Osteoblast (primary cell): ENCODE measurements at regions not wholly inside any gene's neighbourhood (a gene's known extent, or its start where the extent isn't known, plus 50 kb on each side); places are given as distances from the start of the nearest gene placed in this dataset.

Source experiments
- DNase-seq: peaks from one replicate; pipeline ENCODE4 v3.0.0; 2011; ENCODE audit warnings: low spot score, mixed read lengths; ENCODE audit not compliant: insufficient read length; ENCODE audit errors: missing footprints
- H2AFZ ChIP-seq: 2 replicates; pipeline ENCODE4 v1.6.0; 2011; ENCODE audit warnings: mild to moderate bottlenecking, low read length
- H3K27ac ChIP-seq: 2 replicates; pipeline ENCODE4 v1.5.1; 2011; ENCODE audit warnings: mild to moderate bottlenecking, low read depth, low read length, moderate library complexity
- H3K27me3 ChIP-seq: 2 replicates; pipeline ENCODE4 v1.6.0; 2012; ENCODE audit warnings: mild to moderate bottlenecking, control low read depth, inconsistent platforms, low read length, moderate library complexity; ENCODE audit not compliant: insufficient read depth
- H3K36me3 ChIP-seq: 2 replicates; pipeline ENCODE4 v1.5.1; 2011; ENCODE audit warnings: mild to moderate bottlenecking, low read length, control low read depth, moderate library complexity; ENCODE audit not compliant: insufficient read depth
- H3K4me1 ChIP-seq: 2 replicates; pipeline ENCODE4 v1.5.1; 2011; ENCODE audit warnings: mild to moderate bottlenecking, low read length, control low read depth, moderate library complexity; ENCODE audit not compliant: insufficient read depth
- H3K4me2 ChIP-seq: 2 replicates; pipeline ENCODE4 v1.6.0; 2011; ENCODE audit warnings: mild to moderate bottlenecking, low read length; ENCODE audit not compliant: insufficient read depth
- H3K4me3 ChIP-seq: fragments of 200-600 bp; sonication (generic); 3 replicates; pipeline ENCODE4 v1.5.1; 2012; ENCODE audit warnings: mild to moderate bottlenecking, low read length, inconsistent platforms; ENCODE audit not compliant: insufficient read depth
- H3K79me2 ChIP-seq: 2 replicates; pipeline ENCODE4 v1.6.0; 2012; ENCODE audit warnings: mild to moderate bottlenecking, low read length, control low read depth, inconsistent platforms; ENCODE audit not compliant: insufficient read depth
- H3K9me3 ChIP-seq: 2 replicates; pipeline ENCODE4 v1.5.1; 2011; ENCODE audit warnings: low read depth, low read length, control low read depth
- H4K20me1 ChIP-seq: 2 replicates; pipeline ENCODE4 v1.6.0; 2012; ENCODE audit warnings: mild to moderate bottlenecking, low read length, control low read depth; ENCODE audit not compliant: insufficient read depth
- TF ChIP-seq, protein P1 (sequence below): IDR thresholded peaks from 2 replicates; pipeline ENCODE4 v1.5.1; 2011; ENCODE audit warnings: mild to moderate bottlenecking, low read depth, low read length, moderate library complexity; ENCODE audit errors: extremely low read depth

DNA sequence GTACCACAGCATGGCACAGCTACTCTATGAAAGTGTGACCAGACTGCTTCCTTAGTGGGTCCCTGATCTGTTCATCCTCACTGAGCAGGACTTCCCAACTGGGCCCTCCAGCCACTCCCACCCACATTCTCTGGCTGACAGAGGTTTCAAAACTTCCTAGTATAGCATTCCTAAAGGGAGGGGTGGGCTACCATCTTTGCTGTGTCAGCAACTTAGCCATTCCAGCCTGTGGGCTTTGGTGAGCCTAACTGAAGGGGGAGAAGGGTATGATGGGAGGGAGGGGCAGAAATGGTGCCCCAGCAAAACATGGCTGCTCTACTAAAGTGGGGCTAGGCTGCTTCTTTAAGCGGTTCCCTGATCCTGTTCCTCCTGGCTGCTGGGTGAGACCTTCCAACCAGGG, 265.2 kb upstream of the ADGRL4 start:
- no peak overlapping the region for H2AFZ ChIP-seq
- TF ChIP-seq, protein P1, sequence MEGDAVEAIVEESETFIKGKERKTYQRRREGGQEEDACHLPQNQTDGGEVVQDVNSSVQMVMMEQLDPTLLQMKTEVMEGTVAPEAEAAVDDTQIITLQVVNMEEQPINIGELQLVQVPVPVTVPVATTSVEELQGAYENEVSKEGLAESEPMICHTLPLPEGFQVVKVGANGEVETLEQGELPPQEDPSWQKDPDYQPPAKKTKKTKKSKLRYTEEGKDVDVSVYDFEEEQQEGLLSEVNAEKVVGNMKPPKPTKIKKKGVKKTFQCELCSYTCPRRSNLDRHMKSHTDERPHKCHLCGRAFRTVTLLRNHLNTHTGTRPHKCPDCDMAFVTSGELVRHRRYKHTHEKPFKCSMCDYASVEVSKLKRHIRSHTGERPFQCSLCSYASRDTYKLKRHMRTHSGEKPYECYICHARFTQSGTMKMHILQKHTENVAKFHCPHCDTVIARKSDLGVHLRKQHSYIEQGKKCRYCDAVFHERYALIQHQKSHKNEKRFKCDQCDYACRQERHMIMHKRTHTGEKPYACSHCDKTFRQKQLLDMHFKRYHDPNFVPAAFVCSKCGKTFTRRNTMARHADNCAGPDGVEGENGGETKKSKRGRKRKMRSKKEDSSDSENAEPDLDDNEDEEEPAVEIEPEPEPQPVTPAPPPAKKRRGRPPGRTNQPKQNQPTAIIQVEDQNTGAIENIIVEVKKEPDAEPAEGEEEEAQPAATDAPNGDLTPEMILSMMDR: no peak
- no peak for DNase-seq
- no peak overlapping the region for H3K27ac ChIP-seq
- no peaks in the 10 kb centered on the region for H3K79me2 ChIP-seq
- no peaks in the 10 kb centered on the region for H4K20me1 ChIP-seq
- no peak overlapping the region for H3K4me2 ChIP-seq
- H3K4me3 ChIP-seq: no peak overlapping the region
- no peaks in the 10 kb centered on the region for H3K36me3 ChIP-seq
- no peaks in the 10 kb centered on the region for H3K27me3 ChIP-seq
- no peaks in the 10 kb centered on the region for H3K4me1 ChIP-seq
- H3K9me3 ChIP-seq: no peaks in the 10 kb centered on the region

DNA sequence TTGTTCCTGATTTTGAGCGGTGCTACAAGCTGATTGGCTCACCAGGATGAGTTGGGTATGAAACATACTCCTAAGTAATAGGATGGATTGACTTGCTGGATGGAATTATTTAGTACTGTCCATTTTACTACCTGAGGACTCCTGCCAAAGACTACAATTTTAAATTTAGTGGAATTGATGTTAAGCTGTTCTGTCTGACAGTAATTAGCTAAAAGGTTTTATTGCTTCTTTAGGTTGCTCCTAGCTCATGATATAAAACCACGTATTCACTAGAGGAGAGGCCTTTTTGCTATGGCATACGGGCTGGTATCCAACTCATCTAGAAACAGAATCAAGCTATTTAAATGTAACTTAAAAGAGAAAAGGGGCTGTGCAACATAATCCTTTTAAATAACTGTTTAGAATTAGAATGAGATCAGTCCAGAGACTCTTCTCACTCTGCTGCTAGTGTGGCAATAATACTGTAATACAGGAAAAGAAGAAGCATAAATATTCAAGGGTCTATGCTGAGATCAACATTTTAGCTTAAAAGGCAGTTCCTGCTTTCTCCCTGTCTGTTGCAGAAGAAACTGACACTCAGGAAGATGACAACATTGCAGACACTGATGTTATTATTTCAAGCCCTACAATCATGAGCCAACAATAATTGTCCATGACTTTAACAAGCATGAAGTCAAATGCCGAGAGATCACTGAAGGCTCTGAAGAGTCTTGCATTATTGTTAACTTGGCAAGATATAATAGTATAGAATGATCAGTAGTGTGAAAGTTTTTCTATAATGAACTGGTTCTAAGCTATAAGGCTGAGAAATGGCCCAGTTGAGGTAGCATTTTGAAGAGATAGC, 258.7 kb upstream of the ADGRL4 start:
- H2AFZ ChIP-seq: no peak overlapping the region
- H3K36me3 ChIP-seq: no peaks in the 10 kb centered on the region
- DNase-seq: peak; percentile 30
- H3K27me3 ChIP-seq: no peaks in the 10 kb centered on the region
- H4K20me1 ChIP-seq: no peaks in the 10 kb centered on the region
- no peaks in the 10 kb centered on the region for H3K9me3 ChIP-seq
- TF ChIP-seq, protein P1: no peak
- H3K27ac ChIP-seq: no peak overlapping the region
- no peak overlapping the region for H3K4me3 ChIP-seq
- peaks cover under 1% of the 10 kb centered on the region for H3K4me1 ChIP-seq
- no peak overlapping the region for H3K4me2 ChIP-seq
- H3K79me2 ChIP-seq: no peaks in the 10 kb centered on the region

DNA sequence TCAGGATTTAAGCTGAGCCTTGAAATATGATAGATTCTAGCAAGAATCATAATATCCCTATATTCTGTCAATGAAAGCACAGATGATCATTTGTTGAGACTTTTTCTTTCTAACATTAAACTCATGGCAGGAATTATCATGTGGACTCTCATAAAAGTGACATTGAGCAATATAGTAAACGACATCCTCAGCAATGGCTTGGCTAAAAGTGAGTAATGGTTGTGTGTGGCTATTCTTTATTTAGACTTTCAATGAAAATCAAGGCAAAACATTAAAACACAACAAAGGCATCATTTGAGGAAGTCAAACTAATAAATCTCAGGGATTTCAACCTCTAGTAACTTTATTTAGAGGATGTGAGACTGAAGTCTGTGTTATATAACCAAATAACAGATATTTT, 257.8 kb upstream of the ADGRL4 start:
- H3K36me3 ChIP-seq: no peaks in the 10 kb centered on the region

DNA sequence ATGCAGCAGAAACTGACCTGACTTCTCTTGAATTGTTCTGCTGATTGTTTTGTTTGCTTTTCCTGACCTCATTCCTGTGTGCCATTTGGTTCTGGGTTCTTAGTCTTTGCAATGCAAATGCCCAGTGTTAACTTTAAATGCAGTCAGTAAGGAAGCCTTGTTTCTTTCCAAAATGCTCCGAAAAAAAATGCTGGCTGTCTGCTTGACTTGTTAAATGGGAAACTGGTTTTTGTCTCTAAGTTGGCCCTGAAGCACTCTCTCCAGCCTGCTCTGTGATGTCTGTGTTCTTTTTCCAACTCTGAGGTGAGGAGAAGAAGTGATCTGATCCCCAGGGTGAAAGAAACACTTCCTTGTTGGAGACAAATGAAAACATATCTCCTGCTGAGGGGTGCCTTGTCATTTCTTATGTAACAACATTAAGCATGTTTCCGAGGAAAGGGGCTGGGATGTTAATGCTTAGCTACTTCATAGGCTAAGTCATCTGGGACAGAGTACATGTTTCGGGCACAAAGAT, 256.3 kb upstream of the ADGRL4 start:
- no peak for DNase-seq
- Histone ChIP-seq H2AFZ (peak overlapping the region; percentile 53), H3K27me3 (no peaks in the 10 kb centered on the region), H3K4me2 (no peak overlapping the region), H3K4me3 (no peak overlapping the region), H3K4me1 (peaks cover 3% of the 10 kb centered on the region), H3K27ac (no peak overlapping the region), H4K20me1 (no peaks in the 10 kb centered on the region), H3K9me3 (no peaks in the 10 kb centered on the region), H3K79me2 (no peaks in the 10 kb centered on the region), H3K36me3 (no peaks in the 10 kb centered on the region)
- TF ChIP-seq, protein P1: no peak

More for the DNA sequence above, 257.8 kb upstream of the ADGRL4 start:
- H3K4me2 ChIP-seq: no peak overlapping the region
- H4K20me1 ChIP-seq: no peaks in the 10 kb centered on the region
- H3K4me1 ChIP-seq: peaks cover 3% of the 10 kb centered on the region
- H3K9me3 ChIP-seq: no peaks in the 10 kb centered on the region
- H3K4me3 ChIP-seq: no peak overlapping the region
- no peak for DNase-seq
- TF ChIP-seq, protein P1: no peak
- no peak overlapping the region for H2AFZ ChIP-seq
- H3K79me2 ChIP-seq: no peaks in the 10 kb centered on the region
- no peaks in the 10 kb centered on the region for H3K27me3 ChIP-seq
- no peak overlapping the region for H3K27ac ChIP-seq
